ENCODE measurements at regions not wholly inside any gene's neighbourhood (a gene's known extent, or its start where the extent isn't known, plus 50 kb on each side); places are given as distances from the start of the nearest gene placed in this dataset.
"Not testable (repeated sequence)": the region's sequence is repeated elsewhere in the genome, so short reads cannot be mapped to it uniquely, and the experiment has no call there.

- DNase-seq = not testable (repeated sequence)
These were observed 554.1 kb upstream of the MBL2 start for GRCh38 chr10:53326401-53327305.

- DNase-seq = no peak
These were observed 552.5 kb upstream of the MBL2 start for GRCh38 chr10:53325066-53325465.

GRCh38 chr10:53315709-53316108, 543.1 kb upstream of the MBL2 start:
- DNase-seq = no peak

DNA sequence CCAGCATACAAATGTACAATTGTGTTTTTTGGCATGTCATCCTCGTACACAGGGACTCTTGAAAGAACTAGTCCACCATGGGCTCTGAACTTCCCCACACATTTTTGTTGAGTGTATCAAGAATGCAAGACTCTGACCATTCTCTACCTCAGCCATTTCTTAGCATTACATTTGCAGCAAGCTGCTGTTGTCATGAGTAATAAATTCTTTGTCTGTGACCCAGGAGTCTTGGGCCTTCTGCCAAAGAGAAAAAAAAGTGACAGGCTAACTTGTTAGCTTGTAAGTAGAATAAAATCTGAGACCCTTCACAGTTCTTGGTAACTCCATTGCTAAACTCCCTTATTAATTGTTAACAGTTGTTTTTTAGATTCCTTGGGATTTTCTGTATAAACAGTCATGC, 542.3 kb upstream of the MBL2 start:
- no peak for DNase-seq

DNA sequence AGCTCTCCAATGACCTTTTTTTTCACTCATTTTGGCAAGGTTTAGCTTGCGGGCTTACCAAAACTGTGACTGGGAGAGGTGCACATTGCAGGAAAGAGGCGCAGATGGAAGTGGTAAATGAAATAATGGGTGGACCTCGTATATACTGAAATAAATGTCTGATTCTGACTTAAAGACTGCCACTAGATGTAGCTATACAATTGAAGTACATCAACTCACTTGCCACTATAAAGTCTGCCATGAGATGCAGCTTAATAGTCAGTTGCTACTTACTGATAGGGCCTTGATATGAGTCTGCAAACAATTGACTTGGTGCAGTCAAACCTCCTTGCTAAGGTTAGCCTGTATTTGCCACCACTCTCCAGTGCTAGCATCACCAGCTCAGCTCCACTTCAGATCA, 525.9 kb upstream of the MBL2 start:
- no peak for DNase-seq

GRCh38 chr10:53284615-53285182, 512.1 kb upstream of the MBL2 start:
- no peak for DNase-seq

DNA sequence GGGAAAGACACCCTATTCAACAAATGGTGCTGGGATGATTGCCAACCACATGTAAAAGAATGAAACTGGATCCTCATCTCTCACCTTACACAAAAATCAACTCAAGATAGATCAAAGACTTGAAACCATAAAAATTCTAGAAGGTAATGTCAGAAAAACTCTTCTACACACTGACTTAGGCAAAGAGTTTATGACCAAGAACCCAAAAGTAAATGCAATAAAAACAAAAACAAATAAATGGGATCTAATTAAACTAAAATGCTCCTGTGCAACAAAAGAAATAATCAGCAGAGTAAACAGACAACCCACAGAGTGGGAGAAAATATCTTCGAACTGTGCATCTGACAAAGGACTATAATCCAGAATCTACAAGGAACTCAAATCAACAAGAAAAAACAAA, 504.2 kb upstream of the MBL2 start:
- no peak for DNase-seq

DNA sequence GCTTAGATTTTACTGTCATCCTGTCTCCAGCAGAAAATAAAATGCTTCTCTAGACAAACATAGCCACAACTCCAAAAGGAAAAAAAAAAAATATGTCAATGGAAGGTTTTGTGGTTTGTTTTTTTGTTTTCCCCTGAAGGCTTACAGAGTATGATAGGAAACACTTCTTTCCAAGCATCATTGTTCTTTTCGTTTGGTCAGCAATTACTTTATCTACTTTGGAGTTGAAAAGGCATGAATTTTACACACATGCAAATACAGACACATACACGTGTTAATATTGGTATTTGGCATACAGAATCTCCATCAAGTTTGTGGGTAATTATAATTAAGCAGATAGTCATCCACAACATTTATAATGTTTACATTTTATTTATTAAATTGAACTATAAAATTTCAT, 496.9 kb upstream of the MBL2 start:
- no peak for DNase-seq

GRCh38 chr10:53260213-53260612, 487.6 kb upstream of the MBL2 start:
- no peak for DNase-seq

DNA sequence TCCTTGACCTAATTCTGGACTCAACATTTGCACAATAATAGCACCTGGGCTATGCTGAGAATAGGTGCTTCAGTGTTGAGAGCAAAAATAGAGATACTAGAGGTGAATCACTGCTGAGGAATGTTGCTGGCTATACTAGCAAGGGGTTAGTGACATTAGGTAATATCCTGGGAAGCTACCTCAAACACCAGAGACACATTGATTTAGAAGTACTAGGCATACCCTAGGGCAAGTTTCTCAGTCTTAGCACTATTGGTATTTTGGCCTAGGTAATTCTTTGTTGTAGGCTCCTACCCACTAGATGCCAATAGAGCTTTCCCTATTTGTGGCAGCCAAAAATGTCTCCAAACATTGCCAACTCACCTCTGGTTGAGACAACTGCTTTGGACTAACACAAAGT, 484.0 kb upstream of the MBL2 start:
- DNase-seq = no peak

DNA sequence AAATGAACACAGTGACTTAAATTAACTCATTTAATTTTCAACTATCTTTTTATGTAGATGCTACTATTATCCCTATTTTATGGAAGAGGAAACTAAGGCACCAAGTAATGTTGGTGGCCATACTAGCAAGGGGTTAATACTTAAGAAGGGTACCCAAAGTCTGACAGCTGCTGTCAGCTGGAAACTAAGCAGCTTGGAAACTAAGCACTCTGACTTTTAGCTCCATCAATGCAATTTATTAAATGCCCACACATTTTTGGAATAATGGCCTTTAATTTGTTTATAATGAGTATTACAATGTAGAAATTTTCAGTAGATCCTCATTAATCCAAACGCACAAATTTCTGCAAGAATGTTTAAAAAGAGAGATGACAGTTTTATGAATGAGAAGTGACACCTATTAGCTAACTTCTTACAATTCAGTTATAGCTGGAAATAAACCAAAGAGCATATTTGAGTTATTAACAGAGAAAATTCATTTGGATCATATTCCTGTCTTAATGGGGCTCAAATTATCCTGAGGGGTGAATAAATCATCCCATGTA, 483.1 kb upstream of the MBL2 start:
- DNase-seq = no peak

GRCh38 chr10:53253221-53253620, 480.6 kb upstream of the MBL2 start:
- no peak for DNase-seq

DNA sequence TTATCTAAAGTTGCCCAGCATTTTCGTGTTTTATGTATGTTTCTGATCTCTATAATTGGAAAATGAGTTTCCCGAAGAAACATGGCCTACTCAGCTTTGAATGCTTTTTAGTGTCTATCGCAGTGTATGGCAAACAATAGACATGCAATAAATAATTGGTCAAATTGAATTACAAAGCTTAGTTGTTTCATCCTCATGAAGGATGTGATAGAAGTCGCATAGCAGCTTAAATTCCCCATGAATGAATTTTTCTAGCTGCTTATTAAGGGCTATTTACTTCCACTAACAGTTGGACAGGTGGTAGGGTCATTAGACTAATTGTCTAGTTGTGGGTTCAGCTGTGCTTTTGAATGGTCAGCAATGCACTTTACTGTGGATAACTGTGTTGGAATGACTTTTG, 467.3 kb upstream of the MBL2 start:
- DNase-seq = no peak

DNA sequence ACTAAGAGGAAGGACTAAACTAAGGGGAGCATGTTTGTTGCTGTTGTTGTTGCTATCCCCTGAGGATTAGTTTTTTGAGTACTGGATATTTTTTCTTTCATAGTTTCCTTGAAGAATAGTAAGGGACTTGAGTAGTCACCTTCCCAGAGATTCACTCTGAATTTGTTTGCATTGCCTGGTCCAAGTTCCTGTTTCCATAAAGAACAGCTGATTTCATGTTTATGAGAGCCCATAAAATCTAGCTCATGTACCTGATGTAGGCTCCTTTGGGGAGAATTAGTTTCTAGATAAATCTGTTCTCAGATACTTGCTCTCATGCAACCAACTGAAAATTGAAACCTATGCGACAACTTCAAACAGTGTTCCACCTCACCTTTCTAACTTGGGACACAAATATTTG, 464.4 kb upstream of the MBL2 start:
- DNase-seq = no peak

DNA sequence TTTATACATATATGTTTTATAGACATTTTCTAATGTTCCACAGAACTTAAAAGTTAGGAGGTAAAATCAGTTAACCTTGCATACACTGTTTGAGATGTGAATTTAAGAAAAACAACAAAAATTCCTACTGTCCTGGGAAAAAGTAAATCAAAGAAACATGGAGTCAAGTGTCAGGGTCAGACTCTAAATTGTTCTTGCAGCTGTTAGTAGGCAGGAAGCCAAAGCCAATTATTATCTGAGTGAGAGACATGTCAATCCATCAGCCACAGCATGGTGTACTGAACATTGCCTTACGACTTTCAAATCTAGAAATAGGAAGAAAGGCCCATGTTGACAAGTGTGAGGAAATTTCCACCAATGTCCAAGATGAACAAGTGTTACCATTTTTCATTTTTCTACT, 461.2 kb upstream of the MBL2 start:
- DNase-seq = no peak

DNA sequence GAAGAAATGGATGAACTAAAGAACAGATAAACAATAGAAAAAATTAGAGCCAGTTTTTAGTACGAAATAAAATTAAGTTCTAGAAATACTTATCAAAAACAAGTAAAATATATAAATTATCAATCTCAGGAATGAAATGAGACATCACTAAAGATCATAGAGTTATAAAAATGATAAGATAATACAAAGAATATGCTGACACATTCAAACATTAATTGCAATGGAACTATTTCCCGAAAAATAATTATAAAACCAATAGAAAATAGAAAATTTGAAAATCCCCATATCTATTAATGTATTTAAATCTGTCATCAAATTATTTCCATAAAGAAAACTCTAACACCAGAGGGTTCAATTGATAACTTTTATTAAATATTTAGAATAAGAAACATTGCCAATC, 458.1 kb upstream of the MBL2 start:
- DNase-seq = no peak

DNA sequence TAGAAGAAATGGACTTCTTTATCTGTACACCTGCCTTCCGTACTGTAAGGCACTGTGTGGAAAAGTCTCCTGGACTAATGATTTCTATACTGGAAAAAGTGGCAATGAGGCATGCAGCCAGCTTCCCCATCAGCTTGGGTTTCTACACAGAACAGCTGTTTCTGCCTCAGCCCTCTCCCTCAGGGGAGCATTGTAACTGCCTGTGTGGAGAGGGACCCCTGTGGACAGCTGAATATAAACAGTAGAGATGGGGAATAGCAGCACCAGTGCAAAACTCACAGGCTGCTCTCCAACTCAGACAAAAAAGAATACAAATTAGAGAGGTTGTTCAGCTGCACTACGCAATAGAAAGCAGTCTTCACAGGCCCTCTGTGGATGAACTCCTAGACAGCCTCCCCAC, 451.3 kb upstream of the MBL2 start:
- no peak for DNase-seq

DNA sequence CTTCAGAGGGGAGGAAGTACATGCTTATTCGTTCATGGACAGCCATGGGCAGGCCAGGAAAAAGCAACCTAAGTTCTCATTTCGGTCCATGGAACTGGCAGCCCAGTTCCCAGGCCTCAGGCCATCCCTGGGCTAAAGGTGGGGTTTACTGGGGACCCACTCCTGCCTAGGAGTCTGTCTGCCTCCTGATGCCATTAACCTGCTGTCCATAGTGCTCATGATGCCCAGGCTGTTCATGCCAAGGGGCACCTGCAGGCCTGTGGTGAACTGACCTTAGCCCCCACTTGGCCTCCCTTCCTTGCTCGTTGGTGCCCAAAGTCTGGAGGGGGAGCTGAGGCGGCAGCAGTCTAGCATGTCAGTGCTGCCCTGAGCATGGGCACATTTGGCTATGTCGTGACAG, 450.2 kb upstream of the MBL2 start:
- no peak for DNase-seq

GRCh38 chr10:53209944-53210611, 437.5 kb upstream of the MBL2 start:
- no peak for DNase-seq

DNA sequence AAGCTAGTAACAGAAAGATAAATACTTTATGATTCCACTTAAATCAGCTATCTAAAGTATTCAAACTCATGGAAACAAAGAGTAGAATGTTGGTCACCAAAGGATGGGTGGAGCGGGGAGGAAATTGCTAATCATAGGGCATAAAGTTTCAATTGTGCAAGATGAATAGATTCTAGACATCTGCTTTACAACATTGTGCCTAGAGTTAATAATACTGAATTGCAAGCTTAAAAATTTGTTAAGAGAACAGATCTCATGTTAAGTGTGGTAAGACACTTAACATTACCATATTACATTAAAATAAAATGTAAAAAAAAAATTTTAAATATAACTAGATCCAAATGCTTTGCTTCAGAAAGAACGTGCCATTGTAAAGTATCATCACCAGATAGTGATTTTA, 411.1 kb upstream of the MBL2 start:
- DNase-seq = no peak

GRCh38 chr10:53177468-53177867, 404.9 kb upstream of the MBL2 start:
- DNase-seq = no peak

DNA sequence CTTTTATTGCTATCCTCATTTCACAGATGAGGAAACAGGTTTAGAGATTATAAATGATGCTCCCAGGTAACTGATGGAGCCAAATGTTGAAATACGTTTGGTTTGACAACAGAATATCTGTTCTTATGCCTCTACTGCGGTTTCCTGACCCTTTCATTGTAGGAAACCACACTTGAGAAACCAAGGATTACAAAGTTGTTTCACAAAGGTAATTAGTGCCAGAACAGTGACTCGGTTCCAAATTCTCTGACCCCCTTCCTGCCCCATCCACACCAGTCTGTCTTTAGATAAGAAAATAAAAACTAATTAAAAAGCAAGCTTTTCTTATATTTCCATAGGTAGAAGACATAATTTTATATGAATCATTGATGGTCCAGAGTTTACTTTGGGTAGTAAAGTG, 393.7 kb upstream of the MBL2 start:
- DNase-seq = no peak

DNA sequence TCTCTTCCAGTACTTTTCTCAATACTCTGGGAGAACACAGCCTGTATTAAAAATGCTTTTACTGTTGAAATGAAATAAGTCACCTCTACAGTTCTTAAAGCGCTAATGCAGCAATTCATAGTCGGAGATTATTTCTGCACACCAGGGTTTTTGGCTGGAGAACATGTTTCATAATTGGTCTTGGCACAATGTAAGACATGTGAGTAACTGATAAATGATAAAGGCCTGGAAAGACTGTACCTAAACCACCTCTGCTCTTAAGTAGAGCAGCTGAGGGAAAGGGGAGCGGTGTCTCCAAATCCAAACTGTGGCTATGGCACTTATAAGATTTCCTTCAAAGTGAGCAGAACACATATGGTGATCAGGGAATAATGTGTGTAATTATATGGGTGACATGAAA, 390.3 kb upstream of the MBL2 start:
- no peak for DNase-seq
